H1 (cell line): ENCODE measurements at regions not wholly inside any gene's neighbourhood (a gene's known extent, or its start where the extent isn't known, plus 50 kb on each side); places are given as distances from the start of the nearest gene placed in this dataset.

Experiments
- CTCF ChIA-PET: fragments of 300-600 bp; sonication (Branson Sonifier 250); formaldehyde crosslinking; loops from one replicate; lab custom pipeline; 2021; ENCODE audit not compliant: partially characterized antibody; lab: Charles Lee
- POLR2A ChIA-PET: fragments of 300-600 bp; sonication (Branson Sonifier 250); formaldehyde crosslinking; loops from one replicate; lab custom pipeline; 2021; ENCODE audit warnings: inconsistent platforms; ENCODE audit not compliant: partially characterized antibody; lab: Charles Lee
- DNase-seq, 2 experiments: peaks; one replicate each; pipeline versions ENCODE4 v3.0.0 to v3.0.0-alpha.2; 2010 to 2022; ENCODE audit warnings: low spot score in 2 of 2, low read depth in 1 of 2, mixed read lengths in 1 of 2
- FAIRE-seq: peaks from 2 replicates; lab custom pipeline; 2011; peaks lifted over from hg19 to GRCh38; lab: Jason Lieb, UNC
- H2AFZ ChIP-seq: 2 replicates; pipeline ENCODE4 v1.8.1; 2012; ENCODE audit warnings: low read length, inconsistent platforms
- H2AK5ac ChIP-seq: 2 replicates; pipeline ENCODE4 v1.6.1; 2013; ENCODE audit warnings: low read depth, low read length
- H2BK120ac ChIP-seq: replicated peaks from 2 replicates; pipeline ENCODE3; 2013; ENCODE audit warnings: low read depth, low read length, inconsistent platforms
- H2BK12ac ChIP-seq: 2 replicates; pipeline ENCODE4 v1.6.1; 2013; ENCODE audit warnings: low read depth, low read length
- H2BK15ac ChIP-seq: 2 replicates; pipeline ENCODE4 v1.6.1; 2013; ENCODE audit warnings: low read length
- H2BK20ac ChIP-seq: 2 replicates; pipeline ENCODE4 v1.6.1; 2013; ENCODE audit warnings: low read length
- H2BK5ac ChIP-seq: 2 replicates; pipeline ENCODE4 v1.6.1; 2013; ENCODE audit warnings: low read depth, low read length
- H3K14ac ChIP-seq: 2 replicates; pipeline ENCODE4 v1.6.1; 2013; ENCODE audit warnings: inconsistent platforms; ENCODE audit not compliant: insufficient read length
- H3K18ac ChIP-seq: 2 replicates; pipeline ENCODE4 v1.6.1; 2013; ENCODE audit warnings: low read length; ENCODE audit errors: extremely low read depth
- H3K23ac ChIP-seq: 2 replicates; pipeline ENCODE4 v1.6.1; 2013; ENCODE audit warnings: inconsistent platforms; ENCODE audit not compliant: insufficient read length
- H3K23me2 ChIP-seq: 2 replicates; pipeline ENCODE4 v1.6.1; 2013; ENCODE audit warnings: low read depth, low read length
- H3K27ac ChIP-seq: 2 replicates; pipeline ENCODE4 v1.6.1; 2011; ENCODE audit warnings: low read depth, low read length, inconsistent platforms
- H3K27me3 ChIP-seq, 4 experiments: replicated peaks in 1 of 4; 1 replicate in 1 of 4; 2 replicates in 3 of 4; pipeline versions ENCODE4 v1.6.1 to v1.8.1; 2011 to 2013; ENCODE audit warnings: low read length in 3 of 4, mild to moderate bottlenecking in 3 of 4, inconsistent platforms in 2 of 4, mixed read lengths in 2 of 4, moderate library complexity in 1 of 4; ENCODE audit not compliant: control insufficient read depth in 3 of 4, insufficient read depth in 3 of 4; ENCODE audit errors: extremely low read depth in 1 of 4
- H3K36me3 ChIP-seq, 4 experiments: 2 replicates each; pipeline versions ENCODE4 v1.6.1 to v1.8.1; 2011 to 2013; ENCODE audit warnings: mild to moderate bottlenecking in 4 of 4, low read length in 3 of 4, moderate library complexity in 2 of 4, control low read depth in 1 of 4, inconsistent platforms in 1 of 4; ENCODE audit not compliant: insufficient read depth in 4 of 4, control insufficient read depth in 2 of 4
- H3K4ac ChIP-seq: replicated peaks from 2 replicates; pipeline ENCODE3; 2013; ENCODE audit warnings: low read length, low read depth, mixed read lengths, inconsistent platforms; ENCODE audit not compliant: insufficient read length
- H3K4me1 ChIP-seq, 4 experiments: replicated peaks in 1 of 4; 1 replicate in 1 of 4; 2 replicates in 3 of 4; pipeline versions ENCODE4 v1.6.1 to v1.8.1; 2011 to 2013; ENCODE audit warnings: low read length in 3 of 4, inconsistent platforms in 2 of 4, mixed read lengths in 1 of 4; ENCODE audit not compliant: insufficient read depth in 4 of 4, control insufficient read depth in 3 of 4
- H3K4me2 ChIP-seq, 2 experiments: 2 replicates each; pipeline versions ENCODE4 v1.6.1 to v1.8.1; 2011 to 2013; ENCODE audit warnings: low read depth in 2 of 2, low read length in 2 of 2, control low read depth in 1 of 2, inconsistent platforms in 1 of 2, mild to moderate bottlenecking in 1 of 2; ENCODE audit not compliant: insufficient read depth in 1 of 2
- H3K4me3 ChIP-seq, 4 experiments: fragments of 200-600, 300-600 bp in 1 of 4; sonication (generic), shearing (Covaris generic), sonication (Bioruptor Twin) in 1 of 4; 2 replicates each; pipeline versions ENCODE4 v1.5.1 to v1.8.1; 2011 to 2016; ENCODE audit warnings: low read length in 4 of 4, low read depth in 3 of 4, control low read depth in 2 of 4, inconsistent platforms in 2 of 4, mild to moderate bottlenecking in 2 of 4, mixed read lengths in 1 of 4, moderate library complexity in 1 of 4; ENCODE audit not compliant: insufficient read depth in 2 of 4; ENCODE audit errors: extremely low read depth in 1 of 4
- H3K56ac ChIP-seq: replicated peaks from 2 replicates; pipeline ENCODE3; 2013; ENCODE audit warnings: low read depth, mild to moderate bottlenecking, mixed read lengths, low read length, inconsistent platforms; ENCODE audit not compliant: insufficient read length
- H3K79me1 ChIP-seq: 2 replicates; pipeline ENCODE4 v1.6.1; 2013; ENCODE audit warnings: low read depth, low read length, control low read depth
- H3K79me2 ChIP-seq, 2 experiments: 2 replicates each; pipeline versions ENCODE4 v1.6.1 to v1.8.1; 2012 to 2013; ENCODE audit warnings: low read length in 2 of 2, mild to moderate bottlenecking in 2 of 2, inconsistent platforms in 1 of 2; ENCODE audit not compliant: insufficient read depth in 2 of 2, control insufficient read depth in 1 of 2
- H3K9ac ChIP-seq, 4 experiments: replicated peaks in 1 of 4; 1 replicate in 1 of 4; 2 replicates in 3 of 4; pipeline versions ENCODE4 v1.6.1 to v1.8.1; 2011 to 2013; ENCODE audit warnings: low read depth in 3 of 4, low read length in 3 of 4, control low read depth in 2 of 4, mild to moderate bottlenecking in 2 of 4, moderate library complexity in 2 of 4, inconsistent platforms in 1 of 4; ENCODE audit errors: extremely low read depth in 1 of 4
- H3K9me3 ChIP-seq, 2 experiments: 2 replicates each; pipeline versions ENCODE4 v1.6.1 to v1.8.1; 2012 to 2013; ENCODE audit warnings: mild to moderate bottlenecking in 2 of 2, moderate library complexity in 2 of 2, control low read depth in 1 of 2, inconsistent platforms in 1 of 2, low read depth in 1 of 2, low read length in 1 of 2, mixed read lengths in 1 of 2; ENCODE audit not compliant: insufficient read depth in 2 of 2
- H4K20me1 ChIP-seq, 2 experiments: replicated peaks in 1 of 2; 2 replicates each; pipeline versions ENCODE3 to v1.8.1; 2011 to 2013; ENCODE audit warnings: inconsistent platforms in 2 of 2, low read length in 2 of 2, mild to moderate bottlenecking in 1 of 2; ENCODE audit not compliant: insufficient read depth in 2 of 2, control insufficient read depth in 1 of 2
- H4K5ac ChIP-seq: 2 replicates; pipeline ENCODE4 v1.6.1; 2013; ENCODE audit warnings: low read length, low read depth, mixed read lengths, inconsistent platforms; ENCODE audit not compliant: insufficient read length
- H4K8ac ChIP-seq: 2 replicates; pipeline ENCODE4 v1.8.0; 2013; ENCODE audit warnings: mild to moderate bottlenecking, moderate library complexity, low read length, inconsistent platforms; ENCODE audit not compliant: insufficient read depth; ENCODE audit errors: extremely low read depth
- H4K91ac ChIP-seq: replicated peaks from 2 replicates; pipeline ENCODE3; 2013; ENCODE audit warnings: low read length, mixed read lengths, inconsistent platforms; ENCODE audit not compliant: insufficient read length
- CHD1 ChIP-seq: IDR thresholded peaks from 2 replicates; pipeline ENCODE4 v1.6.1; 2012; ENCODE audit warnings: low read depth, low read length, improper control_type of control experiment
- CHD2 ChIP-seq: IDR thresholded peaks from 2 replicates; pipeline ENCODE4 v1.6.1; 2012; ENCODE audit warnings: low read length, improper control_type of control experiment
- FOSL1 ChIP-seq: IDR thresholded peaks from 2 replicates; pipeline ENCODE4 v1.6.1; 2011; ENCODE audit warnings: mild to moderate bottlenecking, low read depth, low read length, moderate library complexity; ENCODE audit not compliant: insufficient read depth
- HDAC6 ChIP-seq: IDR thresholded peaks from one replicate; pipeline ENCODE4 v1.7.1; 2012; ENCODE audit warnings: low read depth, mild to moderate bottlenecking, inconsistent platforms, low read length, moderate library complexity
- MAFK ChIP-seq: IDR thresholded peaks from 2 replicates; pipeline ENCODE4 v1.6.1; 2012; ENCODE audit warnings: low read depth, mild to moderate bottlenecking, improper control_type of control experiment, low read length
- MAX ChIP-seq: IDR thresholded peaks from 2 replicates; pipeline ENCODE4 v1.6.1; 2012; ENCODE audit warnings: inconsistent platforms
- PHF8 ChIP-seq: fragments of 200-600 bp; sonication (generic); conservative IDR thresholded peaks from 2 replicates; pipeline ENCODE4 v1.7.1; 2012; ENCODE audit warnings: low read depth, mild to moderate bottlenecking, inconsistent platforms, low read length, moderate library complexity
- POLR2A ChIP-seq, 2 experiments: IDR thresholded peaks; 1 replicate in 1 of 2; 2 replicates in 1 of 2; pipeline ENCODE4 v1.6.1; 2011; ENCODE audit warnings: low read depth in 2 of 2, low read length in 2 of 2, mild to moderate bottlenecking in 2 of 2; ENCODE audit errors: control extremely low read depth in 1 of 2
- RAD21 ChIP-seq, 2 experiments: IDR thresholded peaks in 1 of 2; conservative IDR thresholded peaks in 1 of 2; 2 replicates each; pipeline ENCODE4 v1.6.1; 2011; ENCODE audit warnings: low read depth in 2 of 2, low read length in 2 of 2, improper control_type of control experiment in 1 of 2, inconsistent platforms in 1 of 2, mild to moderate bottlenecking in 1 of 2, moderate library complexity in 1 of 2
- SIN3A ChIP-seq, 2 experiments: IDR thresholded peaks in 1 of 2; conservative IDR thresholded peaks in 1 of 2; 2 replicates each; pipeline ENCODE4 v1.6.1; 2011 to 2012; ENCODE audit warnings: low read length in 2 of 2, improper control_type of control experiment in 1 of 2, low read depth in 1 of 2, mild to moderate bottlenecking in 1 of 2
- WGBS, 2 experiments: shearing (Covaris generic) in 1 of 2; methylation state at CpG; one replicate each; pipeline versions ENCODE4 v1.1.6 to v1.1.7; 2013 to 2015; ENCODE audit warnings: low lambda C conversion rate in 2 of 2, mixed read lengths in 2 of 2, inconsistent platforms in 1 of 2, low coverage in 1 of 2, missing lambda C conversion rate in 1 of 2; ENCODE audit not compliant: insufficient replicate concordance in 2 of 2, insufficient coverage in 1 of 2, insufficient read length in 1 of 2; ENCODE audit errors: extremely low coverage in 1 of 2, missing lambda C conversion rate in 1 of 2; 5-methylcytosine and 5-hydroxymethylcytosine counted together

GRCh38 chr11:119489087-119489486, 66.1 kb upstream of the THY1 start:
- no peak overlapping the region for H2BK20ac ChIP-seq
- no peaks in the 10 kb centered on the region for H3K79me1 ChIP-seq
- H2BK15ac ChIP-seq = peak overlapping the region; percentile 61; the same call in 1 of the 2 replicates
- no peak for FAIRE-seq
- no peak overlapping the region for H2AK5ac ChIP-seq
- DNase-seq = peak in 1 of 2 experiments; percentile 10
- H2BK5ac ChIP-seq = no peak overlapping the region
- H2AFZ ChIP-seq = no peak overlapping the region
- no peaks in the 10 kb centered on the region for H3K4me1 ChIP-seq
- no peak overlapping the region for H3K18ac ChIP-seq
- no peak overlapping the region for H4K5ac ChIP-seq
- ChIA-PET POLR2A (no interaction called here), CTCF (interaction anchor here (1.0 to 9.8 kb wide), 7 partner anchors 8 to 619 kb away, joined by 3 to 160 read pairs (median 4); no protein-coding TSS in a partner anchor)
- H3K36me3 ChIP-seq = no peaks in the 10 kb centered on the region
- H3K9ac ChIP-seq = no peak overlapping the region
- H4K91ac ChIP-seq = no peak overlapping the region
- TF ChIP-seq FOSL1 (no peak), MAFK (no peak), RAD21 (IDR thresholded peaks at IDR 0.05 in 1 of 2, conservative IDR thresholded peaks at IDR 0.05 in 1 of 2; ENCODE audit: low read depth in 2 of 2, low read length in 2 of 2) (no peak), SIN3A (conservative IDR thresholded peaks at IDR 0.05 in 1 of 2, IDR thresholded peaks at IDR 0.05 in 1 of 2; ENCODE audit: low read depth in 1 of 2, low read length in 2 of 2) (no peak), PHF8 (no peak), CHD2 (no peak), POLR2A (IDR thresholded peaks at IDR 0.05; ENCODE audit: control extremely low read depth in 1 of 2, low read depth in 2 of 2, low read length in 2 of 2) (no peak), MAX (no peak), CHD1 (no peak), HDAC6 (no peak)
- H3K14ac ChIP-seq = no peak overlapping the region
- H3K23me2 ChIP-seq = peaks cover 5% of the 10 kb centered on the region; the same call in 1 of the 2 replicates
- peaks cover 0 to 4% of the 10 kb centered on the region in 2 experiments for H4K20me1 ChIP-seq
- H3K23ac ChIP-seq = no peak overlapping the region
- H3K9me3 ChIP-seq = no peaks in the 10 kb centered on the region
- H2BK120ac ChIP-seq = no peak overlapping the region
- H3K56ac ChIP-seq = no peak overlapping the region
- 0 out of 7 replicates have a peak, but pooled peaks cover 0 to 3% (median 0%) of the 10 kb centered on the region in 4 experiments for H3K27me3 ChIP-seq
- H3K4me3 ChIP-seq = no peak overlapping the region
- no peaks in the 10 kb centered on the region for H3K79me2 ChIP-seq
- H3K27ac ChIP-seq = no peak overlapping the region
- H2BK12ac ChIP-seq = no peak overlapping the region
- no peak overlapping the region; the same call in 1 of the 2 replicates for H4K8ac ChIP-seq
- H3K4me2 ChIP-seq = no peak overlapping the region
- no peak overlapping the region for H3K4ac ChIP-seq
- WGBS, 2 experiments = 88% methylated on average over 3 of the region's 3 CpGs; no CpG with 5 or more reads in 1 of the 2 experiments
